Endothelial cell of umbilical vein (primary cell): ENCODE measurements at regions not wholly inside any gene's neighbourhood (a gene's known extent, or its start where the extent isn't known, plus 50 kb on each side); places are given as distances from the start of the nearest gene placed in this dataset.

Experiments
- BruUV-seq: library from RNA; stranded (reverse); fragments of 400-500 nt; replicated peaks from 2 replicates; lab custom pipeline; 2021; lab: Mats Ljungman, UMichigan
- CTCF ChIA-PET: fragments of 300-600, 350-600 bp; sonication (Branson Sonifier 250); formaldehyde crosslinking; loops from one replicate; lab custom pipeline; 2021; ENCODE audit warnings: antibody characterized with exemption, inconsistent platforms; lab: Charles Lee
- POLR2A ChIA-PET: fragments of 300-600, 350-600 bp; sonication (Branson Sonifier 250); formaldehyde crosslinking; loops from one replicate; lab custom pipeline; 2021; ENCODE audit warnings: antibody characterized with exemption, inconsistent platforms; lab: Charles Lee
- DNase-seq: peaks from one replicate; pipeline ENCODE4 v3.0.0-alpha.2; 2011; ENCODE audit warnings: low read depth, low spot score
- FAIRE-seq: peaks from 2 replicates; lab custom pipeline; 2011; peaks lifted over from hg19 to GRCh38; lab: Jason Lieb, UNC
- H2AFZ ChIP-seq: 2 replicates; pipeline ENCODE4 v1.6.0; 2012; ENCODE audit warnings: low read depth, low read length, control low read depth, inconsistent platforms
- H3K27ac ChIP-seq: 2 replicates; pipeline ENCODE4 v1.5.1; 2011; ENCODE audit warnings: low read depth, mild to moderate bottlenecking, control low read depth, low read length, moderate library complexity; ENCODE audit not compliant: insufficient read depth
- H3K27me3 ChIP-seq, 2 experiments: 2 replicates each; pipeline versions ENCODE4 v1.6.0 to v1.6.1; 2011; ENCODE audit warnings: low read length in 2 of 2, mixed read lengths in 1 of 2; ENCODE audit not compliant: control insufficient read depth in 2 of 2, insufficient read depth in 2 of 2
- H3K36me3 ChIP-seq, 2 experiments: 2 replicates in 1 of 2; 3 replicates in 1 of 2; pipeline ENCODE4 v1.5.1; 2011; ENCODE audit warnings: low read length in 2 of 2, mild to moderate bottlenecking in 1 of 2, moderate library complexity in 1 of 2; ENCODE audit not compliant: control insufficient read depth in 2 of 2, insufficient read depth in 2 of 2; ENCODE audit errors: extremely low read depth in 1 of 2
- H3K4me1 ChIP-seq: 3 replicates; pipeline ENCODE4 v1.5.1; 2011; ENCODE audit warnings: mild to moderate bottlenecking, low read length; ENCODE audit not compliant: control insufficient read depth, insufficient read depth; ENCODE audit errors: extremely low read depth
- H3K4me2 ChIP-seq: 2 replicates; pipeline ENCODE4 v1.6.1; 2011; ENCODE audit warnings: low read length, control low read depth, mixed read lengths; ENCODE audit not compliant: insufficient read depth
- H3K4me3 ChIP-seq, 3 experiments: fragments of 200-600 bp in 1 of 3; sonication (generic), shearing (Covaris generic) in 1 of 3; replicated peaks in 1 of 3; 2 replicates each; pipeline ENCODE4 v1.5.1; 2011 to 2016; ENCODE audit warnings: control low read depth in 3 of 3, low read length in 3 of 3, mild to moderate bottlenecking in 2 of 3, inconsistent platforms in 1 of 3, low read depth in 1 of 3, moderate library complexity in 1 of 3; ENCODE audit not compliant: insufficient read depth in 1 of 3
- H3K79me2 ChIP-seq: 2 replicates; pipeline ENCODE4 v1.6.0; 2012; ENCODE audit warnings: low read length, inconsistent platforms; ENCODE audit not compliant: control insufficient read depth, insufficient read depth
- H3K9ac ChIP-seq: replicated peaks from 2 replicates; pipeline ENCODE3; 2011; ENCODE audit warnings: low read length, control low read depth; ENCODE audit not compliant: insufficient read depth; ENCODE audit errors: extremely low read depth
- H3K9me1 ChIP-seq: replicated peaks from 3 replicates; pipeline ENCODE4 v1.6.0; 2011; ENCODE audit warnings: mild to moderate bottlenecking, low read length; ENCODE audit not compliant: control insufficient read depth, insufficient read depth; ENCODE audit errors: extremely low read depth
- H3K9me3 ChIP-seq: replicated peaks from 2 replicates; pipeline ENCODE4 v1.5.1; 2012; ENCODE audit warnings: low read length, inconsistent platforms; ENCODE audit not compliant: control insufficient read depth, insufficient read depth
- H4K20me1 ChIP-seq: replicated peaks from 2 replicates; pipeline ENCODE3; 2011; ENCODE audit warnings: mild to moderate bottlenecking, low read length; ENCODE audit not compliant: control insufficient read depth, insufficient read depth; ENCODE audit errors: extremely low read depth
- EZH2 ChIP-seq: IDR thresholded peaks from 2 replicates; pipeline ENCODE4 v1.6.1; 2012; ENCODE audit warnings: borderline replicate concordance, low read depth, mild to moderate bottlenecking, moderate library complexity, low read length, inconsistent platforms; ENCODE audit not compliant: severe bottlenecking
- FOS ChIP-seq: IDR thresholded peaks from 2 replicates; pipeline ENCODE4 v1.6.1; 2011; ENCODE audit warnings: mild to moderate bottlenecking, low read length, moderate library complexity, borderline replicate concordance; ENCODE audit not compliant: insufficient read depth
- GATA2 ChIP-seq: IDR thresholded peaks from 2 replicates; pipeline ENCODE4 v1.7.0; 2011; ENCODE audit warnings: low read depth, mild to moderate bottlenecking, moderate library complexity, mixed read lengths, low read length; ENCODE audit not compliant: insufficient read length, insufficient read depth
- JUN ChIP-seq: IDR thresholded peaks from 2 replicates; pipeline ENCODE4 v1.6.1; 2011; ENCODE audit warnings: borderline replicate concordance, low read depth; ENCODE audit not compliant: insufficient read length, insufficient read depth
- MYC ChIP-seq: IDR thresholded peaks from one replicate; pipeline ENCODE4 v1.6.1; 2011; ENCODE audit warnings: mild to moderate bottlenecking, low read depth, low read length
- POLR2A ChIP-seq: IDR thresholded peaks from 2 replicates; pipeline ENCODE4 v1.6.1; 2012; ENCODE audit warnings: low read depth, mild to moderate bottlenecking, control low read depth, low read length
- POLR2AphosphoS5 ChIP-seq: IDR thresholded peaks from 2 replicates; pipeline ENCODE4 v1.6.1; 2012; ENCODE audit warnings: low read depth, mild to moderate bottlenecking, control low read depth, low read length, moderate library complexity; ENCODE audit not compliant: insufficient read depth
- dilution Hi-C: fragments of 300-500 bp; cut with MboI; formaldehyde crosslinking; loops from one replicate; pipeline ENCODE4 v1.15.0; 2019; ENCODE audit warnings: low sequenced_read_pairs; ENCODE audit not compliant: extremely low pct_ligation_motif_present
- intact Hi-C: fragments of 100-400 bp; cut with micrococcal nuclease; formaldehyde crosslinking; loops from one replicate; pipeline ENCODE4 v1.10.0; 2022
- TF ChIP-seq, protein P1 (sequence below), 2 donors: IDR thresholded peaks; 1 replicate in 1 of 2; 2 replicates in 1 of 2; pipeline ENCODE4 v1.5.1; 2011; ENCODE audit warnings: low read length in 2 of 2, mild to moderate bottlenecking in 2 of 2, moderate library complexity in 2 of 2, control low read depth in 1 of 2, inconsistent platforms in 1 of 2, low read depth in 1 of 2; ENCODE audit not compliant: insufficient read depth in 1 of 2; ENCODE audit errors: extremely low read depth in 1 of 2
- TF ChIP-seq, protein P2 (sequence below): IDR thresholded peaks from 2 replicates; pipeline ENCODE4 v1.6.1; 2011; ENCODE audit not compliant: insufficient read depth, insufficient read length

DNA sequence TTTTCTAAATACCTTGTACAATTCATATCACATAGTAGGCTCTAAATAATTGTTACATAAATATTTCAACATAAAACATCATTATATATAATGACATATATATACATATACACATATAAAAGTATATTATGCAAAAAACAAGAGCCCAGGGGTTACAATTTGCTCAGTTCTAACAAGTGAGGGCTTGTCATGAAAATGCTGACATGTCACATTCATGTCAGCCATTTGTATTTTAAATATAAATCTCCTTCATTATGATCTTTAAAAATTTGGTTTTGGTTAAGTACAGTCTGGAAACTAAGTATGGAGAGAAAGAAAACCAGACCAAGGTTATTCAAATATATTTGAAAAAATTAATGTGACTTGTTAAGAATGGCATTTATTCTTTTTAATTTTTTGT, 2745.4 kb downstream of the PCDH7 start:
- Histone ChIP-seq H3K4me3 (no peak overlapping the region), H3K79me2 (no peaks in the 10 kb centered on the region), H3K9me1 (no peaks in the 10 kb centered on the region), H3K36me3 (no peaks in the 10 kb centered on the region), H3K4me1 (no peaks in the 10 kb centered on the region), H3K9ac (no peak overlapping the region), H3K4me2 (no peak overlapping the region), H4K20me1 (no peaks in the 10 kb centered on the region), H3K27ac (no peak overlapping the region), H3K9me3 (no peaks in the 10 kb centered on the region), H2AFZ (no peak overlapping the region), H3K27me3 (no peaks in the 10 kb centered on the region)
- dilution Hi-C loops (no loop called here), intact Hi-C loops (no loop called here)
- POLR2A ChIA-PET: no interaction called here
- TF ChIP-seq EZH2 (no peak), FOS (no peak), POLR2AphosphoS5 (no peak), JUN (no peak), POLR2A (no peak), MYC (no peak), GATA2 (no peak)
- TF ChIP-seq, protein P1, sequence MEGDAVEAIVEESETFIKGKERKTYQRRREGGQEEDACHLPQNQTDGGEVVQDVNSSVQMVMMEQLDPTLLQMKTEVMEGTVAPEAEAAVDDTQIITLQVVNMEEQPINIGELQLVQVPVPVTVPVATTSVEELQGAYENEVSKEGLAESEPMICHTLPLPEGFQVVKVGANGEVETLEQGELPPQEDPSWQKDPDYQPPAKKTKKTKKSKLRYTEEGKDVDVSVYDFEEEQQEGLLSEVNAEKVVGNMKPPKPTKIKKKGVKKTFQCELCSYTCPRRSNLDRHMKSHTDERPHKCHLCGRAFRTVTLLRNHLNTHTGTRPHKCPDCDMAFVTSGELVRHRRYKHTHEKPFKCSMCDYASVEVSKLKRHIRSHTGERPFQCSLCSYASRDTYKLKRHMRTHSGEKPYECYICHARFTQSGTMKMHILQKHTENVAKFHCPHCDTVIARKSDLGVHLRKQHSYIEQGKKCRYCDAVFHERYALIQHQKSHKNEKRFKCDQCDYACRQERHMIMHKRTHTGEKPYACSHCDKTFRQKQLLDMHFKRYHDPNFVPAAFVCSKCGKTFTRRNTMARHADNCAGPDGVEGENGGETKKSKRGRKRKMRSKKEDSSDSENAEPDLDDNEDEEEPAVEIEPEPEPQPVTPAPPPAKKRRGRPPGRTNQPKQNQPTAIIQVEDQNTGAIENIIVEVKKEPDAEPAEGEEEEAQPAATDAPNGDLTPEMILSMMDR (IDR thresholded peaks at IDR 0.05; ENCODE audit: extremely low read depth in 1 of 2, insufficient read depth in 1 of 2, low read depth in 1 of 2, low read length in 2 of 2): no peak
- TF ChIP-seq, protein P2, sequence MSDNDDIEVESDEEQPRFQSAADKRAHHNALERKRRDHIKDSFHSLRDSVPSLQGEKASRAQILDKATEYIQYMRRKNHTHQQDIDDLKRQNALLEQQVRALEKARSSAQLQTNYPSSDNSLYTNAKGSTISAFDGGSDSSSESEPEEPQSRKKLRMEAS: no peak
- no TSS peak for BruUV-seq
- CTCF ChIA-PET: no interaction called here
- no peak for DNase-seq
- FAIRE-seq: no peak
